ENCODE measurements at regions not wholly inside any gene's neighbourhood (a gene's known extent, or its start where the extent isn't known, plus 50 kb on each side); places are given as distances from the start of the nearest gene placed in this dataset.

- TF ChIP-seq CSRNP3 (CRISPR knock-in tag; IDR thresholded peaks at IDR 0.05) (no peak), PPARA (CRISPR knock-in tag; IDR thresholded peaks at IDR 0.05; ENCODE audit: borderline replicate concordance) (no peak), CSDC2 (CRISPR knock-in tag; IDR thresholded peaks at IDR 0.05) (no peak), ZNF70 (CRISPR knock-in tag; IDR thresholded peaks at IDR 0.05) (no peak)
Measured at GRCh38 chr22:48926643-48927042, 901.0 kb downstream of the BRD1 start (continued).

- no peak for ATAC-seq
- no peak for TF ChIP-seq TSHZ2 (CRISPR knock-in tag; IDR thresholded peaks at IDR 0.05)
- no peak for TF ChIP-seq GLIS3 (CRISPR knock-in tag; IDR thresholded peaks at IDR 0.05)
- no peak for TF ChIP-seq PATZ1 (CRISPR knock-in tag; IDR thresholded peaks at IDR 0.05; ENCODE audit: borderline replicate concordance)
- no peak for TF ChIP-seq ZNF565 (CRISPR knock-in tag; conservative IDR thresholded peaks at IDR 0.05; ENCODE audit: low read depth)
- no peak for TF ChIP-seq SNAI2 (CRISPR knock-in tag; IDR thresholded peaks at IDR 0.05)
- TF ChIP-seq RARB (CRISPR knock-in tag; IDR thresholded peaks at IDR 0.05) = no peak
- no peak for TF ChIP-seq TCF4 (CRISPR knock-in tag; IDR thresholded peaks at IDR 0.05; ENCODE audit: borderline replicate concordance)
- TF ChIP-seq ZFP30 (CRISPR knock-in tag; IDR thresholded peaks at IDR 0.05) = no peak
- TF ChIP-seq POU6F1 (CRISPR knock-in tag; IDR thresholded peaks at IDR 0.05; ENCODE audit: borderline replicate concordance, low read depth) = no peak
- no peak for TF ChIP-seq BACH2 (CRISPR knock-in tag; IDR thresholded peaks at IDR 0.05; ENCODE audit: borderline replicate concordance)
- no peak for TF ChIP-seq ZC3H10 (CRISPR knock-in tag; IDR thresholded peaks at IDR 0.05)
- TF ChIP-seq CSRNP3 (CRISPR knock-in tag; IDR thresholded peaks at IDR 0.05) = no peak
- TF ChIP-seq CSDC2 (CRISPR knock-in tag; IDR thresholded peaks at IDR 0.05) = no peak
- TF ChIP-seq TOX (CRISPR knock-in tag; IDR thresholded peaks at IDR 0.05; ENCODE audit: borderline replicate concordance) = no peak
- no peak for TF ChIP-seq CREB5 (CRISPR knock-in tag; IDR thresholded peaks at IDR 0.05; ENCODE audit: low read depth)
- no peak for TF ChIP-seq PPARA (CRISPR knock-in tag; IDR thresholded peaks at IDR 0.05; ENCODE audit: borderline replicate concordance)
Measured at GRCh38 chr22:48926136-48926535, 901.5 kb downstream of the BRD1 start.

- ATAC-seq = no peak
- no peak for TF ChIP-seq TOX (CRISPR knock-in tag; IDR thresholded peaks at IDR 0.05; ENCODE audit: borderline replicate concordance)
Measured at GRCh38 chr22:48925450-48925849, 902.2 kb downstream of the BRD1 start.

- no peak for TF ChIP-seq ZFP3 (CRISPR knock-in tag; IDR thresholded peaks at IDR 0.05)
- no peak for ATAC-seq
Measured at GRCh38 chr22:48923996-48924395, 903.7 kb downstream of the BRD1 start.

All from SK-N-SH treated with all-trans-retinoic acid at 6 μM for 48 hours (cell line).